GM19035 (cell line): ENCODE measurements at regions not wholly inside any gene's neighbourhood (a gene's known extent, or its start where the extent isn't known, plus 50 kb on each side); places are given as distances from the start of the nearest gene placed in this dataset.

Experiments used
- ATAC-seq: cut with Tn5 transposase; IDR thresholded peaks from one replicate; pipeline ENCODE4 v1.9.1; 2021; ENCODE audit not compliant: unreplicated experiment

- no peak for ATAC-seq
Observed at GRCh38 chr6:93792746-93793145, 373.4 kb upstream of the EPHA7 start.

- no peak for ATAC-seq
Observed at GRCh38 chr6:93790981-93791380, 371.6 kb upstream of the EPHA7 start.

- no peak for ATAC-seq
Observed at GRCh38 chr6:93789532-93789931, 370.2 kb upstream of the EPHA7 start.

- ATAC-seq: no peak
Observed at GRCh38 chr6:93787841-93788240, 368.5 kb upstream of the EPHA7 start.

- no peak for ATAC-seq
Observed at GRCh38 chr6:93786474-93787330, 367.3 kb upstream of the EPHA7 start.

- ATAC-seq: no peak
Observed at GRCh38 chr6:93785694-93786030, 366.3 kb upstream of the EPHA7 start.

GRCh38 chr6:93784794-93785693 lies 365.7 kb upstream of the EPHA7 start:
- ATAC-seq: no peak

- ATAC-seq: no peak
Observed at GRCh38 chr6:93779086-93779841, 359.9 kb upstream of the EPHA7 start.

GRCh38 chr6:93759190-93759589 lies 339.8 kb upstream of the EPHA7 start:
- ATAC-seq: no peak

- no peak for ATAC-seq
Observed at GRCh38 chr6:93751969-93752368, 332.6 kb upstream of the EPHA7 start.

- no peak for ATAC-seq
Observed at GRCh38 chr6:93749930-93750329, 330.6 kb upstream of the EPHA7 start.

GRCh38 chr6:93749191-93749590 lies 329.8 kb upstream of the EPHA7 start:
- no peak for ATAC-seq

- ATAC-seq: no peak
Observed at GRCh38 chr6:93746892-93747291, 327.5 kb upstream of the EPHA7 start.

GRCh38 chr6:93745306-93745705 lies 325.9 kb upstream of the EPHA7 start:
- no peak for ATAC-seq

- ATAC-seq: no peak
Observed at GRCh38 chr6:93735099-93735498, 315.7 kb upstream of the EPHA7 start.

GRCh38 chr6:93731306-93731705 lies 311.9 kb upstream of the EPHA7 start:
- ATAC-seq: no peak

GRCh38 chr6:93728150-93728549 lies 308.8 kb upstream of the EPHA7 start:
- no peak for ATAC-seq

GRCh38 chr6:93727447-93727846 lies 308.1 kb upstream of the EPHA7 start:
- ATAC-seq: no peak

- no peak for ATAC-seq
Observed at GRCh38 chr6:93721386-93722048, 302.2 kb upstream of the EPHA7 start.

- no peak for ATAC-seq
Observed at GRCh38 chr6:93713974-93714373, 294.6 kb upstream of the EPHA7 start.

- no peak for ATAC-seq
Observed at GRCh38 chr6:93703431-93703830, 284.1 kb upstream of the EPHA7 start.
